ENCODE measurements at regions not wholly inside any gene's neighbourhood (a gene's known extent, or its start where the extent isn't known, plus 50 kb on each side); places are given as distances from the start of the nearest gene placed in this dataset.

DNA sequence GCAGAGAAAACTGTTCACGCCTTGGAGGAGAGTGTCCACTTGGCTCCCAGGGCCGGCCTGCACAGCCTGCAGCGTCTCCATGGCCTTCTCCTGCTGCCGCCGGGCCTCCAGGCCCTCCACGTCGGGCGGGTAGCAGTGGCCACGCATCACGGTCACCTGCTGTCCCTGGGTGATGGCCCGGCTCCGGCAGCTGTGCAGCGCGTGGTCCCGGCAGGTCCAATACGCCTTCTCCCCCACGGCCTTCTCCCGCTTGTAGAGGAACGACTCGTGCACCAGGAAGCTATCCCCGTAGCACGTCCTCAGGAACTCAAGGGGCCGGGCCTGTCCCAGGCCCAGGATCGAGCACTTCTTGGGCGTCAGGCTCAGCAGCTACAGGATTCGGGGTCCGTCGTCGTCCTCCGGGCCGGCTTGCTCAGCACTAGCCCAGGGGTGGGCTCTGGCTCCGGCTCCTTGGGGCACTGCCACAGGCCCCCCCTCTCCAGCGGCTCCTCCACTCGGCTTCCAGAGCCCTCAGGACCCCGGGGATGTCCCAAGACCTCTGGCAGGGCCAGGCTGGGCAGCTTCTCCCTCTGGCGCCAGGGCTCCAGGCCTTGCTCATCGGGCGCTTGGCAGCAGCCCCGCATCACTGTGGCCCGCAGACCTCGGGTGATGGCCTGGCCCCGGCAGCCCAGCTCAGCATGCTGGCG lies 83.6 kb upstream of the FXR1 start:
- no peak overlapping the region for H3K27ac ChIP-seq (ENCODE audit: low read depth, low read length)
- H3K9ac ChIP-seq (ENCODE audit: low read length in 5 of 5), result no peak overlapping the region
- no peaks in the 10 kb centered on the region for H3K36me3 ChIP-seq (ENCODE audit: control insufficient read depth in 5 of 5, insufficient read depth in 5 of 5, low read length in 5 of 5)
- H3K27me3 ChIP-seq (ENCODE audit: control insufficient read depth in 5 of 5, insufficient read depth in 4 of 5, low read length in 5 of 5), result no peaks in the 10 kb centered on the region
- H3K4me3 ChIP-seq (ENCODE audit: low read depth in 1 of 5, low read length in 5 of 5), result no peak overlapping the region
- no peaks in the 10 kb centered on the region for H3K4me1 ChIP-seq (ENCODE audit: control insufficient read depth in 5 of 5, insufficient read depth in 5 of 5, low read length in 5 of 5)
- H3K9me3 ChIP-seq (ENCODE audit: control insufficient read depth in 5 of 5, low read length in 5 of 5), result no peaks in the 10 kb centered on the region

DNA sequence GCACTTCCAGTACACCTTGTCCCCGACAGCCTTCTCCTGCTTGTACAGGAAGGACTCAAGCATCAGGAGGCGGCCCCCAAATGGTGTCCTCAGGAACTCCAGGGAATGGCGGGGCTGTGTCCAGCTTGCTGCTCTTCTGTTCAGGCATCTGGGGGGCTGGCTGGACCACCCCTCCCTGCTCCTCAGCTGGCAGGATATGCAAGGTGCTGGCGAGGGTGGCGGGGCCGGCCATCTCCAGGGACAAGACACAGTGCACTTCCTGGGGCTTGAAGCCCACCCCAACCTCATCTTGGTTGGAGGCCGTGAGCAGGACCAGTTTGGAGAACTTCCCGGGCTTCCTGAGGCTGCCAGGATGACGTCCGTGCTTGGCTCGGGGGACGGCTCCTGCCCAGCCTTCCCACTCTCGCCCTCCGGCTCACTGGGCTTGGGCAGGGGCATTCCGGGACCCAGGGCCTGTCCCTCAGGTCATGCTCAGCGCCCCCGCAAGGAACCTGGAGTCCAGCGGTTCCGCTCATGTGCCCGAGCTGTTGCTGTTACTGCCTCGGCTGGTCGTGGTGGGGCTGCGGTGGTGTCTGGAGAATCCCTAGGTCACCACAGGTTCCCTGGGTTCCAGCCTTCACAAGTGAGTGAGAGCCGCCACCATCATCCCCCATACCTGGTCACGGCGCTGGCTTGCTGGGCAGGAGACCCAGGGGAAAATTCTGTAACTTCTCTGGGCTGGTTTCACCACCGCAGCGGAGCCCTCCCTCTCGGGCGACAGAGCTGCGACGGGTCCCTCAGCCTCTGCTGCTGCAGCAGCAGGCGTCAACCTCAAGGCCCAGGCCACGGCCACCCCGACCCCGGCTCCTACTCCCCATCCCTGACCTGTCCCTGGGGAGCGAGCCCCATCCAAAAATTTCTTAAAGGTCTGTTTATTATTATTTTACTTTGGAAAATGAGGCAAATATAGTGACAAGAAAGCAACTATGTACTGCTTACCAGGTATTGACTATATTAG lies 82.8 kb upstream of the FXR1 start:
- Histone ChIP-seq H3K9ac (ENCODE audit: low read length in 5 of 5) (no peak overlapping the region), H3K4me3 (ENCODE audit: low read depth in 1 of 5, low read length in 5 of 5) (no peak overlapping the region), H3K9me3 (ENCODE audit: control insufficient read depth in 5 of 5, low read length in 5 of 5) (no peaks in the 10 kb centered on the region), H3K27ac (ENCODE audit: low read depth, low read length) (no peak overlapping the region), H3K4me1 (ENCODE audit: control insufficient read depth in 5 of 5, insufficient read depth in 5 of 5, low read length in 5 of 5) (no peaks in the 10 kb centered on the region), H3K27me3 (ENCODE audit: control insufficient read depth in 5 of 5, insufficient read depth in 4 of 5, low read length in 5 of 5) (no peaks in the 10 kb centered on the region), H3K36me3 (ENCODE audit: control insufficient read depth in 5 of 5, insufficient read depth in 5 of 5, low read length in 5 of 5) (no peaks in the 10 kb centered on the region)

DNA sequence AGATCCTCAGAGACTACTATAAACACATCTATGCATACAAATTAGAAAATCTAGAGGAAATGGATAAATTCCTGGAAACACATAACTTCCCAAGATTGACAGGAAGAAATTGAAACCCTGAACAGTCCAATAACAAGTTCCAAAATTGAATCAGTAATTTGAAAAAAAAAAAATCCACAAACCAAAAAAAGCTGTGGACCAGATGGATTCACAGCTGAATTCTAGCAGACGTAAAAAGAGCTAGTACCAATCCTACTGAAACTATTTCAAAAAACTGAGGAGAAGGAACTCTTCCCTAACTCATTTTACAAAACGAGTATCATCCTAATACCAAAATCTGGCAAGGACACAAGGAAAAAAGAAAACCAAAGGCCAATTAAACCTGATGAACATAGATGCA lies 77.0 kb upstream of the FXR1 start:
- Histone ChIP-seq H3K4me3 (ENCODE audit: low read depth in 1 of 5, low read length in 5 of 5) (no peak overlapping the region), H3K9me3 (ENCODE audit: control insufficient read depth in 5 of 5, low read length in 5 of 5) (peaks cover 0 to 2% (median 0%) of the 10 kb centered on the region in 5 donors), H3K9ac (ENCODE audit: low read length in 5 of 5) (no peak overlapping the region), H3K4me1 (ENCODE audit: control insufficient read depth in 5 of 5, insufficient read depth in 5 of 5, low read length in 5 of 5) (no peaks in the 10 kb centered on the region), H3K27ac (ENCODE audit: low read depth, low read length) (no peak overlapping the region), H3K36me3 (ENCODE audit: control insufficient read depth in 5 of 5, insufficient read depth in 5 of 5, low read length in 5 of 5) (no peaks in the 10 kb centered on the region), H3K27me3 (ENCODE audit: control insufficient read depth in 5 of 5, insufficient read depth in 4 of 5, low read length in 5 of 5) (no peaks in the 10 kb centered on the region)

GRCh38 chr3:180836766-180837165 lies 75.7 kb upstream of the FXR1 start:
- Histone ChIP-seq H3K4me1 (ENCODE audit: control insufficient read depth in 5 of 5, insufficient read depth in 5 of 5, low read length in 5 of 5) (no peaks in the 10 kb centered on the region), H3K4me3 (ENCODE audit: low read depth in 1 of 5, low read length in 5 of 5) (no peak overlapping the region), H3K36me3 (ENCODE audit: control insufficient read depth in 5 of 5, insufficient read depth in 5 of 5, low read length in 5 of 5) (no peaks in the 10 kb centered on the region), H3K27ac (ENCODE audit: low read depth, low read length) (no peak overlapping the region), H3K9me3 (ENCODE audit: control insufficient read depth in 5 of 5, low read length in 5 of 5) (peaks cover 0 to 8% (median 0%) of the 10 kb centered on the region in 5 donors), H3K9ac (ENCODE audit: low read length in 5 of 5) (no peak overlapping the region), H3K27me3 (ENCODE audit: control insufficient read depth in 5 of 5, insufficient read depth in 4 of 5, low read length in 5 of 5) (no peaks in the 10 kb centered on the region)

GRCh38 chr3:180854887-180855286 lies 57.6 kb upstream of the FXR1 start:
- Histone ChIP-seq H3K27ac (ENCODE audit: low read depth, low read length) (no peak overlapping the region), H3K36me3 (ENCODE audit: control insufficient read depth in 5 of 5, insufficient read depth in 5 of 5, low read length in 5 of 5) (no peaks in the 10 kb centered on the region), H3K9ac (ENCODE audit: low read length in 5 of 5) (no peak overlapping the region), H3K4me1 (ENCODE audit: control insufficient read depth in 5 of 5, insufficient read depth in 5 of 5, low read length in 5 of 5) (no peaks in the 10 kb centered on the region), H3K4me3 (ENCODE audit: low read depth in 1 of 5, low read length in 5 of 5) (no peak overlapping the region), H3K9me3 (ENCODE audit: control insufficient read depth in 5 of 5, low read length in 5 of 5) (no peaks in the 10 kb centered on the region), H3K27me3 (ENCODE audit: control insufficient read depth in 5 of 5, insufficient read depth in 4 of 5, low read length in 5 of 5) (no peaks in the 10 kb centered on the region)

- Histone ChIP-seq H3K9me3 (ENCODE audit: control insufficient read depth in 5 of 5, low read length in 5 of 5) (no peaks in the 10 kb centered on the region), H3K9ac (ENCODE audit: low read length in 5 of 5) (no peak overlapping the region), H3K4me1 (ENCODE audit: control insufficient read depth in 5 of 5, insufficient read depth in 5 of 5, low read length in 5 of 5) (no peaks in the 10 kb centered on the region), H3K4me3 (ENCODE audit: low read depth in 1 of 5, low read length in 5 of 5) (no peak overlapping the region), H3K27me3 (ENCODE audit: control insufficient read depth in 5 of 5, insufficient read depth in 4 of 5, low read length in 5 of 5) (no peaks in the 10 kb centered on the region), H3K27ac (ENCODE audit: low read depth, low read length) (no peak overlapping the region), H3K36me3 (ENCODE audit: control insufficient read depth in 5 of 5, insufficient read depth in 5 of 5, low read length in 5 of 5) (no peaks in the 10 kb centered on the region)
Observed at GRCh38 chr3:180855364-180855763, 57.1 kb upstream of the FXR1 start.

DNA sequence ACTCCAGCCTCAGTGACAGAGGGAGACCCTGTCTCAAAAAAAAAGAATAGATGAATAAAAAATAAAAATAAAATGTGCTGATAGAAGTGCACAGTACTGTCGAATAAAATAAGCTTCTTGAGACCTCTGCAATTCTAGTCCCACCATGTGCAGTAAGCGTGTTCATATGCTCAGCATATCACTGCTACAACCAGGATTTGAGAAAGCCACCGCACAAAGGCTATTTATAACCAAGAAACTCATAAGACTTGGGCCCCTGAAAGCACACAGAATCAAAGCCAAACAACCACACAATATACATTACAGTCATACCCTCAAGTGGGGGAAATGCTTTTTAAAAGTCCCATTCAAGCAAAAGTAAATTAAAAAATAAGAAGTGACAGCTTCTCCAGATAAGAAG lies 56.5 kb upstream of the FXR1 start:
- no peak overlapping the region for H3K4me3 ChIP-seq (ENCODE audit: low read depth in 1 of 5, low read length in 5 of 5)
- no peaks in the 10 kb centered on the region for H3K36me3 ChIP-seq (ENCODE audit: control insufficient read depth in 5 of 5, insufficient read depth in 5 of 5, low read length in 5 of 5)
- no peaks in the 10 kb centered on the region for H3K27me3 ChIP-seq (ENCODE audit: control insufficient read depth in 5 of 5, insufficient read depth in 4 of 5, low read length in 5 of 5)
- H3K9ac ChIP-seq (ENCODE audit: low read length in 5 of 5), result no peak overlapping the region
- no peaks in the 10 kb centered on the region for H3K4me1 ChIP-seq (ENCODE audit: control insufficient read depth in 5 of 5, insufficient read depth in 5 of 5, low read length in 5 of 5)
- no peaks in the 10 kb centered on the region for H3K9me3 ChIP-seq (ENCODE audit: control insufficient read depth in 5 of 5, low read length in 5 of 5)
- H3K27ac ChIP-seq (ENCODE audit: low read depth, low read length), result no peak overlapping the region

DNA sequence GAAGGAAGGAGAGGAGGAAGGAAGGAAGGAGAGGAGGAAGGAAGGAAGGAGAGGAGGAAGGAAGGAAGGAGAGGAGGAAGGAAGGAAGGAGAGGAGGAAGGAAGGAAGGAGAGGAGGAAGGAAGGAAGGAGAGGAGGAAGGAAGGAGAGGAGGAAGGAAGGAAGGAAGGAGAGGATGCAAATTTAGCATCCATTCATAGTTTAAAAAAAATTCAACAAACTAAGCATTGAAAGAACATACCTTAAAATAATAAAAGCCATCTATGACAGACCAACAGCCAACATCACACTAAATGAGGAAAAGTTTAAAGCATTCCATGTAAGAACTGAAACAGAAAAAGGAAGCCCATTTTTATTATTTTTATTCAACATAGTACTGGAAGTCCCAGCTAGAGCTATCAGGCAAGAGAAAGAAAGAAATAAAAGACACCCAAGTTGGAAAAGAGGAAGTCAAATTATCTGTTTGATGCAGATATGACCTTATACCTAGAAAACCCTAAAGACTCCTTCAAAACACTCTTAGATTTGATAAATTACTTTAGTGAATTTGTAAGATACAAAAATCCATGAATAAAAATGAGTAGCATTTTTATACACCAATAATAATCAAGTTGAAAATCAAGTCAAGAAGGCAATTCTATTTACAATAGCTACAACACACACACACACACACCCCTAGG lies 52.2 kb upstream of the FXR1 start:
- H3K4me1 ChIP-seq (ENCODE audit: control insufficient read depth in 5 of 5, insufficient read depth in 5 of 5, low read length in 5 of 5), result no peaks in the 10 kb centered on the region

More for the DNA sequence above, 52.2 kb upstream of the FXR1 start:
- H3K36me3 ChIP-seq (ENCODE audit: control insufficient read depth in 5 of 5, insufficient read depth in 5 of 5, low read length in 5 of 5), result no peaks in the 10 kb centered on the region
- no peaks in the 10 kb centered on the region for H3K27me3 ChIP-seq (ENCODE audit: control insufficient read depth in 5 of 5, insufficient read depth in 4 of 5, low read length in 5 of 5)
- no peak overlapping the region for H3K4me3 ChIP-seq (ENCODE audit: low read depth in 1 of 5, low read length in 5 of 5)
- H3K9me3 ChIP-seq (ENCODE audit: control insufficient read depth in 5 of 5, low read length in 5 of 5), result no peaks in the 10 kb centered on the region
- no peak overlapping the region for H3K9ac ChIP-seq (ENCODE audit: low read length in 5 of 5)
- no peak overlapping the region for H3K27ac ChIP-seq (ENCODE audit: low read depth, low read length)

Measured in subcutaneous abdominal adipose tissue (tissue), 5 donors.